ENCODE measurements at regions not wholly inside any gene's neighbourhood (a gene's known extent, or its start where the extent isn't known, plus 50 kb on each side); places are given as distances from the start of the nearest gene placed in this dataset.

- Histone ChIP-seq H3K9me2 (replicated peaks; ENCODE audit: insufficient read depth, low read length) (no peaks in the 10 kb centered on the region), H3K9me3 (replicated peaks; ENCODE audit: insufficient read depth, low read length) (no peaks in the 10 kb centered on the region), H3K79me2 (ENCODE audit: low read length) (no peaks in the 10 kb centered on the region), H2AFZ (ENCODE audit: low read length) (no peak overlapping the region), H4K20me1 (ENCODE audit: insufficient read depth, low read length) (no peaks in the 10 kb centered on the region), H3K27ac (ENCODE audit: low read length) (no peak overlapping the region), H3K27me3 (replicated peaks; ENCODE audit: insufficient read depth, low read length) (no peaks in the 10 kb centered on the region), H3K4me3 (ENCODE audit: low read length) (no peak overlapping the region), H3K36me3 (replicated peaks; ENCODE audit: insufficient read depth, low read length) (no peaks in the 10 kb centered on the region), H3F3A (ENCODE audit: insufficient read depth, low read length) (no peaks in the 10 kb centered on the region), H3K4me2 (ENCODE audit: low read depth, low read length) (no peak overlapping the region), H3K4me1 (ENCODE audit: low read length) (peaks cover 4% of the 10 kb centered on the region; the same call in 1 of the 2 replicates), H3K9ac (ENCODE audit: low read length) (no peak overlapping the region)
- no peak for DNase-seq
- TF ChIP-seq, protein P1, sequence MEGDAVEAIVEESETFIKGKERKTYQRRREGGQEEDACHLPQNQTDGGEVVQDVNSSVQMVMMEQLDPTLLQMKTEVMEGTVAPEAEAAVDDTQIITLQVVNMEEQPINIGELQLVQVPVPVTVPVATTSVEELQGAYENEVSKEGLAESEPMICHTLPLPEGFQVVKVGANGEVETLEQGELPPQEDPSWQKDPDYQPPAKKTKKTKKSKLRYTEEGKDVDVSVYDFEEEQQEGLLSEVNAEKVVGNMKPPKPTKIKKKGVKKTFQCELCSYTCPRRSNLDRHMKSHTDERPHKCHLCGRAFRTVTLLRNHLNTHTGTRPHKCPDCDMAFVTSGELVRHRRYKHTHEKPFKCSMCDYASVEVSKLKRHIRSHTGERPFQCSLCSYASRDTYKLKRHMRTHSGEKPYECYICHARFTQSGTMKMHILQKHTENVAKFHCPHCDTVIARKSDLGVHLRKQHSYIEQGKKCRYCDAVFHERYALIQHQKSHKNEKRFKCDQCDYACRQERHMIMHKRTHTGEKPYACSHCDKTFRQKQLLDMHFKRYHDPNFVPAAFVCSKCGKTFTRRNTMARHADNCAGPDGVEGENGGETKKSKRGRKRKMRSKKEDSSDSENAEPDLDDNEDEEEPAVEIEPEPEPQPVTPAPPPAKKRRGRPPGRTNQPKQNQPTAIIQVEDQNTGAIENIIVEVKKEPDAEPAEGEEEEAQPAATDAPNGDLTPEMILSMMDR (IDR thresholded peaks at IDR 0.05; ENCODE audit: low read length), result no peak
- TF ChIP-seq EZH2phosphoT487 (IDR thresholded peaks at IDR 0.05; ENCODE audit: low read length) (no peak), EZH2 (optimal IDR thresholded peaks at IDR 0.05; ENCODE audit: low read depth, low read length) (no peak)
Observed at GRCh38 chr7:12985752-12986151, 298.3 kb downstream of the ARL4A start.

DNA sequence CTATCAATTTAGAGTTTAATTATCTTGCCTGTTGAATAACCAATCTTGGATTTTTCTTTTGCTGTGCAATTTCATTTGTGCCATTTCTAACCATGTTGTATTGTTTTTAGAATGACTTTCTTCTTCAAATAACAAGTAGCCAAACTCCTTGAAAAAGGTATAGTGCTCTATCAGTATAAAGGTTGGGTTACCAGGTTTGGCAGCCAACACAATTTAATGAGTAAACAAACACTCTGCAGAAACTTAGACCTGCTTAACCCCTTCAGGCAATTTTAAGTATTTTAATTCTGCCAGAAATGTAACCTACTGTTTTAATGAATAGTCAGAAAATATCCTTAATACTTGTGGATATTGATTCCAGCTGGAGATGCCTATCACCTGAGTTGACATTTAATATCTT, 299.8 kb downstream of the ARL4A start:
- H3K9me2 ChIP-seq (replicated peaks; ENCODE audit: insufficient read depth, low read length), result no peaks in the 10 kb centered on the region
- peaks cover 4% of the 10 kb centered on the region; the same call in 1 of the 2 replicates for H3K4me1 ChIP-seq (ENCODE audit: low read length)
- H3K4me2 ChIP-seq (ENCODE audit: low read depth, low read length), result no peak overlapping the region
- H2AFZ ChIP-seq (ENCODE audit: low read length), result no peak overlapping the region
- no peaks in the 10 kb centered on the region for H4K20me1 ChIP-seq (ENCODE audit: insufficient read depth, low read length)
- no peaks in the 10 kb centered on the region for H3K9me3 ChIP-seq (replicated peaks; ENCODE audit: insufficient read depth, low read length)
- no peaks in the 10 kb centered on the region for H3K36me3 ChIP-seq (replicated peaks; ENCODE audit: insufficient read depth, low read length)
- H3K27ac ChIP-seq (ENCODE audit: low read length), result no peak overlapping the region
- H3F3A ChIP-seq (ENCODE audit: insufficient read depth, low read length), result no peaks in the 10 kb centered on the region
- TF ChIP-seq, protein P1 (IDR thresholded peaks at IDR 0.05; ENCODE audit: low read length), result no peak
- TF ChIP-seq EZH2phosphoT487 (IDR thresholded peaks at IDR 0.05; ENCODE audit: low read length) (no peak), EZH2 (optimal IDR thresholded peaks at IDR 0.05; ENCODE audit: low read depth, low read length) (no peak)
- no peak overlapping the region for H3K4me3 ChIP-seq (ENCODE audit: low read length)
- no peak overlapping the region for H3K9ac ChIP-seq (ENCODE audit: low read length)
- H3K79me2 ChIP-seq (ENCODE audit: low read length), result no peaks in the 10 kb centered on the region
- no peaks in the 10 kb centered on the region for H3K27me3 ChIP-seq (replicated peaks; ENCODE audit: insufficient read depth, low read length)
- DNase-seq, result no peak

DNA sequence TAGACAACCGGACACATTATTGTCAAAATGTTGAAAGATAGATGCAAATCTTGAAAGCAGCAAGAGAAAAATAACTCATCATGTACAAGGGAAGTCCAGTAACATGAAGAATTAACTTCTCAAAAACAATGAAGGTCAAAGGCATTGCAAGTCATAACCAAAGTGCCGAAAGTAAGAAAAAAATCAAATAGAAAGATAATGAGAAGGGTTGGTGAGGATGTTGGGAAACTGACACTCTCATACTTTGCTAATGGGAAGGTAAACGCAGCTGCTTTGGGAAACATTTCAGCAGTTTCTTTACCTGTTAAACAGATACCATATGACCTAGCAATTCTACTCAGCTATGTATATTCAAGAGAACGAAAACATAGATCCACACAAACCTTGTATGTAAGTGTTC, 303.0 kb downstream of the ARL4A start:
- no peaks in the 10 kb centered on the region for H3K9me3 ChIP-seq (replicated peaks; ENCODE audit: insufficient read depth, low read length)
- no peak overlapping the region for H3K4me2 ChIP-seq (ENCODE audit: low read depth, low read length)
- H3K27me3 ChIP-seq (replicated peaks; ENCODE audit: insufficient read depth, low read length), result no peaks in the 10 kb centered on the region
- TF ChIP-seq EZH2 (optimal IDR thresholded peaks at IDR 0.05; ENCODE audit: low read depth, low read length), result no peak
- no peak for TF ChIP-seq EZH2phosphoT487 (IDR thresholded peaks at IDR 0.05; ENCODE audit: low read length)
- TF ChIP-seq, protein P1 (IDR thresholded peaks at IDR 0.05; ENCODE audit: low read length), result no peak
- no peaks in the 10 kb centered on the region for H3K36me3 ChIP-seq (replicated peaks; ENCODE audit: insufficient read depth, low read length)
- H3K4me1 ChIP-seq (ENCODE audit: low read length), result no peaks in the 10 kb centered on the region
- H3K9ac ChIP-seq (ENCODE audit: low read length), result no peak overlapping the region
- no peaks in the 10 kb centered on the region for H3K79me2 ChIP-seq (ENCODE audit: low read length)
- H3K4me3 ChIP-seq (ENCODE audit: low read length), result no peak overlapping the region
- no peaks in the 10 kb centered on the region for H3F3A ChIP-seq (ENCODE audit: insufficient read depth, low read length)
- DNase-seq, result no peak
- no peak overlapping the region for H3K27ac ChIP-seq (ENCODE audit: low read length)
- no peaks in the 10 kb centered on the region for H3K9me2 ChIP-seq (replicated peaks; ENCODE audit: insufficient read depth, low read length)
- H4K20me1 ChIP-seq (ENCODE audit: insufficient read depth, low read length), result no peaks in the 10 kb centered on the region
- H2AFZ ChIP-seq (ENCODE audit: low read length), result no peak overlapping the region
